Activated CD8-positive, alpha-beta memory T cell treated with anti-CD3 and anti-CD28 coated beads, Interleukin-2, amount 10 ng/mL, durations not matched to agents 7 days and 5 days (primary cell): ENCODE measurements at regions not wholly inside any gene's neighbourhood (a gene's known extent, or its start where the extent isn't known, plus 50 kb on each side); places are given as distances from the start of the nearest gene placed in this dataset.

ENCODE experiments used
- ATAC-seq: fragments of 150-1000 bp; cut with Tn5 transposase; one replicate; pipeline ENCODE4 v1.10.0; 2021; ENCODE audit warnings: moderate library complexity
- CTCF ChIA-PET: fragments of 350-600 bp; sonication (Branson Sonifier 250); formaldehyde crosslinking; loops from one replicate; lab custom pipeline; 2021; ENCODE audit warnings: antibody characterized with exemption; lab: Charles Lee
- DNase-seq: peaks from one replicate; pipeline ENCODE4 v3.0.0-alpha.2; 2020
- H3K27ac Mint-ChIP-seq: one replicate; pipeline ENCODE4 v1.8.0; 2021; ENCODE audit warnings: mild to moderate bottlenecking, mixed read lengths
- H3K27me3 Mint-ChIP-seq: one replicate; pipeline ENCODE4 v1.8.0; 2021; ENCODE audit warnings: mixed read lengths
- H3K36me3 Mint-ChIP-seq: one replicate; pipeline ENCODE4 v1.8.0; 2021; ENCODE audit warnings: mild to moderate bottlenecking, mixed read lengths
- H3K4me1 Mint-ChIP-seq: one replicate; pipeline ENCODE4 v1.8.0; 2021; ENCODE audit warnings: mixed read lengths
- H3K4me3 Mint-ChIP-seq: one replicate; pipeline ENCODE4 v1.8.0; 2021; ENCODE audit warnings: mild to moderate bottlenecking, moderate library complexity, mixed read lengths
- H3K9me3 Mint-ChIP-seq: one replicate; pipeline ENCODE4 v1.8.0; 2022; ENCODE audit warnings: low read depth, mixed read lengths

- no peaks in the 10 kb centered on the region for H3K4me1 Mint-ChIP-seq
- no peaks in the 10 kb centered on the region for H3K9me3 Mint-ChIP-seq
- CTCF ChIA-PET, result no interaction called here
- no peaks in the 10 kb centered on the region for H3K27me3 Mint-ChIP-seq
- ATAC-seq, result no peak
- no peak overlapping the region for H3K27ac Mint-ChIP-seq
- no peak overlapping the region for H3K4me3 Mint-ChIP-seq
- DNase-seq, result no peak
- H3K36me3 Mint-ChIP-seq, result no peaks in the 10 kb centered on the region
Observed at GRCh38 chr14:44775248-44775647, 186.5 kb downstream of the KLHL28 start.

GRCh38 chr14:44774396-44774795 lies 187.4 kb downstream of the KLHL28 start:
- no peaks in the 10 kb centered on the region for H3K9me3 Mint-ChIP-seq
- H3K4me1 Mint-ChIP-seq, result no peaks in the 10 kb centered on the region
- no peaks in the 10 kb centered on the region for H3K27me3 Mint-ChIP-seq
- H3K36me3 Mint-ChIP-seq, result no peaks in the 10 kb centered on the region
- DNase-seq (no peak), ATAC-seq (no peak)
- CTCF ChIA-PET, result no interaction called here
- no peak overlapping the region for H3K27ac Mint-ChIP-seq
- H3K4me3 Mint-ChIP-seq, result no peak overlapping the region

- H3K36me3 Mint-ChIP-seq, result no peaks in the 10 kb centered on the region
- no peak for DNase-seq
- H3K4me1 Mint-ChIP-seq, result no peaks in the 10 kb centered on the region
- peaks cover 2% of the 10 kb centered on the region for H3K27me3 Mint-ChIP-seq
- H3K27ac Mint-ChIP-seq, result no peak overlapping the region
- no peak overlapping the region for H3K4me3 Mint-ChIP-seq
- H3K9me3 Mint-ChIP-seq, result no peaks in the 10 kb centered on the region
- CTCF ChIA-PET, result no interaction called here
- no peak for ATAC-seq
Observed at GRCh38 chr14:44771496-44771895, 190.3 kb downstream of the KLHL28 start.

- H3K36me3 Mint-ChIP-seq, result no peaks in the 10 kb centered on the region
Observed at GRCh38 chr14:44770201-44770600, 191.5 kb downstream of the KLHL28 start.

GRCh38 chr14:44768935-44769334 lies 192.8 kb downstream of the KLHL28 start:
- CTCF ChIA-PET, result no interaction called here
- no peak overlapping the region for H3K4me3 Mint-ChIP-seq
- no peak for ATAC-seq
- no peak for DNase-seq
- no peaks in the 10 kb centered on the region for H3K36me3 Mint-ChIP-seq
- no peaks in the 10 kb centered on the region for H3K9me3 Mint-ChIP-seq
- H3K27ac Mint-ChIP-seq, result no peak overlapping the region
- H3K27me3 Mint-ChIP-seq, result peaks cover 2% of the 10 kb centered on the region
- H3K4me1 Mint-ChIP-seq, result no peaks in the 10 kb centered on the region

More at GRCh38 chr14:44770201-44770600, 191.5 kb downstream of the KLHL28 start:
- CTCF ChIA-PET, result no interaction called here
- Mint-ChIP-seq H3K9me3 (no peaks in the 10 kb centered on the region), H3K4me1 (no peaks in the 10 kb centered on the region), H3K27me3 (peaks cover 2% of the 10 kb centered on the region), H3K27ac (no peak overlapping the region), H3K4me3 (no peak overlapping the region)
- ATAC-seq (no peak), DNase-seq (no peak)

DNA sequence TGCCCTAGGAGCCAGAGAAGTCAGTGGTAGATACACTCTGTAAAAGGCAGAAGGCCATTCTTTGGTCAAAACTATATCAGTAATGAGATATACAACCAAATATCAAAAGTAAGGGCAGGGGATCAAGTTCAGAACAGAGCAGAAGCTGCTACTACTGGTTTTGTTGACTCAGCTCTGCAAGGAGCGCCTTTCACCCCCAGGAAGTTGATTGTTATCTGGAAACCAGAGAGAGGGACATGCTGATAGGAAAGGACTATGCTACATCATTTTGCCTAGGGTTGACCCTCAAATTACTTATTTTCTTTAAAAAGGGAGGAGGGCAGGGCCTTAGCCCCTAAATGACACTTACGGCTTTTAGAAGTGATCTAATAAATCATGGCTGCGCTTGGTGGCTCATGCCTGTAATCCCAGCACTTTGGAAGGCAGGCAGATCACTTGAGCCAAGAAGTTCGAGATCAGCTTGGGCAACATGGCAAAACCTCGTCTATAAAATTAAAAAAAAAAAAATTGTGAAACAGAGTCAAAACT lies 194.0 kb downstream of the KLHL28 start:
- Mint-ChIP-seq H3K27me3 (peaks cover 2% of the 10 kb centered on the region), H3K4me1 (no peaks in the 10 kb centered on the region), H3K4me3 (no peak overlapping the region), H3K27ac (no peak overlapping the region), H3K9me3 (no peaks in the 10 kb centered on the region), H3K36me3 (no peaks in the 10 kb centered on the region)
- DNase-seq (no peak), ATAC-seq (no peak)
- CTCF ChIA-PET, result no interaction called here

DNA sequence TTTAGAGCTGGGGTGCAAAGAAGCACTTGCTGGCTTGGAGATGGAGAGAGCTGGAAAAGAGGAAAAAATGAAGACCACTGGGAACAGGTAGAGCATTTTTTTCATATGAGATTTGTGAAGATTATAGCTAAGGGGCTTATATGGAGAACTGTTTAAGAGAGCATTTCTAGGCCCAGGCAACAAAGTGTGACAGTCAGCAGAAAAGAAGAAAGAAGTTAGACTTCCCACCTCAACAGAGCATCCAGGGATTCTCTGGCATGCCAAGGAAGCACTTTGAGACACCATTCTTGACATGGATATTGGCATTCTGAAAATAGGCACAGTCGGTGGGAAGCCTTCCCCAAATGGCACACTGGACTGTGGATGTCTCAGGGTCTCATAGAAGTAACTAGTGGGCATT lies 195.5 kb downstream of the KLHL28 start:
- Mint-ChIP-seq H3K4me3 (no peak overlapping the region), H3K4me1 (no peaks in the 10 kb centered on the region), H3K27me3 (peaks cover 2% of the 10 kb centered on the region), H3K36me3 (no peaks in the 10 kb centered on the region), H3K9me3 (no peaks in the 10 kb centered on the region), H3K27ac (no peak overlapping the region)
- CTCF ChIA-PET, result no interaction called here
- no peak for DNase-seq
- no peak for ATAC-seq

GRCh38 chr14:44763356-44763755 lies 198.4 kb downstream of the KLHL28 start:
- Mint-ChIP-seq H3K27ac (no peak overlapping the region), H3K27me3 (no peaks in the 10 kb centered on the region), H3K4me3 (no peak overlapping the region), H3K36me3 (no peaks in the 10 kb centered on the region), H3K9me3 (no peaks in the 10 kb centered on the region), H3K4me1 (no peaks in the 10 kb centered on the region)
- CTCF ChIA-PET, result no interaction called here
- DNase-seq (no peak), ATAC-seq (no peak)

GRCh38 chr14:44759277-44759676 lies 202.5 kb downstream of the KLHL28 start:
- CTCF ChIA-PET, result no interaction called here
- no peaks in the 10 kb centered on the region for H3K36me3 Mint-ChIP-seq
- H3K27me3 Mint-ChIP-seq, result no peaks in the 10 kb centered on the region
- no peak overlapping the region for H3K4me3 Mint-ChIP-seq
- no peak overlapping the region for H3K27ac Mint-ChIP-seq
- no peaks in the 10 kb centered on the region for H3K9me3 Mint-ChIP-seq
- no peaks in the 10 kb centered on the region for H3K4me1 Mint-ChIP-seq
- no peak for DNase-seq
- ATAC-seq, result no peak

DNA sequence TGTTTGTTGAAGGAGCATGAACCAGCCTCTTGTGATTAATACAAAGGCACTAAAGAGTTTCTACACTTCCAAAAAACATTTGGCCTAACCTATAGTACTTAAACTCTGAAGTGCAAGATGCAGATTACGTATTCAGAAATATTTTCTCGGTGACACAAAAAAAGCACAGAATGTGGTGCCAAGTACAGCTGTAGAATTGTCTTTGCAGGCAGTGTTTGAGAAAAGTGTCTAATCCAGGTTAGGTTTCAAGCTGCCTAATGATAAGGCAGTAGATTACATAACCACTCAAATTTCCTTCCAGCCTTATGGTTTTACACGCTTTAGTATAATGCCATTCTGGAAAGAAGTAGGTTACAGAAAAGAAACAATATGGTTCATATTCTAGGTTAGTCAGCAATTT lies 205.2 kb downstream of the KLHL28 start:
- DNase-seq (no peak), ATAC-seq (no peak)
- no peak overlapping the region for H3K4me3 Mint-ChIP-seq
- H3K27ac Mint-ChIP-seq, result no peak overlapping the region
- H3K4me1 Mint-ChIP-seq, result no peaks in the 10 kb centered on the region
- H3K27me3 Mint-ChIP-seq, result no peaks in the 10 kb centered on the region
- no peaks in the 10 kb centered on the region for H3K36me3 Mint-ChIP-seq
- H3K9me3 Mint-ChIP-seq, result no peaks in the 10 kb centered on the region
- CTCF ChIA-PET, result no interaction called here

DNA sequence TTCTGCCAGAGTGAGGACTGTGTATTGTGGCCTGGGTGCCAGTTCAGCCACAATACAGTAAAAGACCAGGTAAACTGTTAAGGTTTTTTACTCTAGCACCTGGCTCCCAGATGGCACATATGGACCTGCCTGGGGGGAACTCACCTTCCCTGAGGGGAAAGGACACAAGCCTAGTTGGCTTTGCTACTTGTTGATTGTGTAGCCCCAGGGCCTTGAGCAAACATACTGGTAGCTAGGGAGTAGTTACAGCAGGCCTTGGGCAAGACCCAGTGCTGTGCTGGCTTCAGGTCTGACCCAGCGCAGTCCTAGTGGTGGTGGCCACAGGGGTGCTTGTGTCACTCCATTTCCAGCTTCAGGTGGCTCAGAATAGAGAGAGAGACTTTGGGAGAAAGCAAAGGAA lies 216.4 kb downstream of the KLHL28 start:
- H3K9me3 Mint-ChIP-seq, result no peaks in the 10 kb centered on the region
- H3K27ac Mint-ChIP-seq, result no peak overlapping the region
- H3K27me3 Mint-ChIP-seq, result no peaks in the 10 kb centered on the region
- CTCF ChIA-PET, result no interaction called here
- no peak for ATAC-seq
- H3K4me3 Mint-ChIP-seq, result no peak overlapping the region
- no peak for DNase-seq
- H3K36me3 Mint-ChIP-seq, result no peaks in the 10 kb centered on the region
- H3K4me1 Mint-ChIP-seq, result no peaks in the 10 kb centered on the region

DNA sequence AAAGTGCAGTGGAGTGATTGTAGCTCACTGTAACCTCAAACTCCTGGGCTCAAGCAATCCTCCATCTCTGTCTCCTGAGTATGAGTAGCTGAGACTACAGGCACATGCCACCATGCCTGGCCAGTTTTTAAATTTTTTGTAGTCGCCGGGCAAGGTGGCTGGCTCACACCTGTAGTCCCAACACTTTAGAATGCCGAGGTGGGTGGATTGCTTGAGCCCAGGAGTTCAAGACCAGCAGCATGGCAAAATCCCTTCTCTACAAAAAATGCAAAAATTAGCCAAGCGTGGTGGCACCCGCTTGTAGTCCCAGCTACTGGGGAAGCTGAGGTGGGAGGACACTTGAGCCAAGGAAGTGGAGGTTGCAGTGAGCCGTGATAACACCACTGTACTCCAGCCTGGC lies 219.5 kb downstream of the KLHL28 start:
- no peaks in the 10 kb centered on the region for H3K27me3 Mint-ChIP-seq
- CTCF ChIA-PET, result no interaction called here
- no peak overlapping the region for H3K4me3 Mint-ChIP-seq
- H3K9me3 Mint-ChIP-seq, result peaks cover 2% of the 10 kb centered on the region
- no peaks in the 10 kb centered on the region for H3K36me3 Mint-ChIP-seq
- DNase-seq (no peak), ATAC-seq (no peak)
- no peak overlapping the region for H3K27ac Mint-ChIP-seq
- no peaks in the 10 kb centered on the region for H3K4me1 Mint-ChIP-seq

- peaks cover 2% of the 10 kb centered on the region for H3K9me3 Mint-ChIP-seq
- H3K27ac Mint-ChIP-seq, result no peak overlapping the region
- no peaks in the 10 kb centered on the region for H3K36me3 Mint-ChIP-seq
- no peaks in the 10 kb centered on the region for H3K27me3 Mint-ChIP-seq
- no peak for ATAC-seq
- no peaks in the 10 kb centered on the region for H3K4me1 Mint-ChIP-seq
- no peak for DNase-seq
- H3K4me3 Mint-ChIP-seq, result no peak overlapping the region
- CTCF ChIA-PET, result no interaction called here
Observed at GRCh38 chr14:44741431-44741830, 220.3 kb downstream of the KLHL28 start.

DNA sequence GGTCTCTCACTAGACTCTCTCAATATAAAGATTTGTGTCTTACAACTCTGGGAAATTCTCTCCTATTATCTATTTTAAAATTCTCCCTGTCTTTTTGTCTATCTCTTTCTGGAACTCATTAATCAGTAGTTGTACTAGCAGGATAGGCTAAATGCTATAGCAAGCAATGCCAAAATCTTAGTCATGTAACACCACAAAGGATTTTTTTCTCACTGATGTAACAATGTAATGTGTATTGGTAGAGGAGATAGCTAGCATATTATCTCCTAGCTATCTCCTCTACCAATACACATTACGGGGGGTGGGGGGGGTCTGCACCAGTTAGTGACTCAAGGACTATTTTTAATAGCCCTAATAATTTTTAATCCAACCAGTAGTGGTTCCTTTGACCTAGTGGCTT lies 225.4 kb downstream of the KLHL28 start:
- no peaks in the 10 kb centered on the region for H3K36me3 Mint-ChIP-seq
- H3K4me1 Mint-ChIP-seq, result no peaks in the 10 kb centered on the region
- ATAC-seq, result no peak
- no peak overlapping the region for H3K27ac Mint-ChIP-seq
- DNase-seq, result no peak
- H3K4me3 Mint-ChIP-seq, result no peak overlapping the region
- CTCF ChIA-PET, result no interaction called here
- no peaks in the 10 kb centered on the region for H3K27me3 Mint-ChIP-seq
- H3K9me3 Mint-ChIP-seq, result peaks cover 2% of the 10 kb centered on the region

GRCh38 chr14:44732144-44732543 lies 225.1 kb upstream of the FSCB start:
- Mint-ChIP-seq H3K27me3 (no peaks in the 10 kb centered on the region), H3K4me1 (no peaks in the 10 kb centered on the region), H3K4me3 (no peak overlapping the region), H3K36me3 (no peaks in the 10 kb centered on the region), H3K27ac (no peak overlapping the region), H3K9me3 (no peaks in the 10 kb centered on the region)
- ATAC-seq, result no peak
- DNase-seq, result no peak
- CTCF ChIA-PET, result no interaction called here
